ENCODE measurements at regions not wholly inside any gene's neighbourhood (a gene's known extent, or its start where the extent isn't known, plus 50 kb on each side); places are given as distances from the start of the nearest gene placed in this dataset.

- no peak for DNase-seq
Observed at GRCh38 chr2:177161741-177162460, 50.7 kb upstream of the HNRNPA3 start.

All from NCI-H1436 (cell line).